ENCODE measurements at regions not wholly inside any gene's neighbourhood (a gene's known extent, or its start where the extent isn't known, plus 50 kb on each side); places are given as distances from the start of the nearest gene placed in this dataset.

DNA sequence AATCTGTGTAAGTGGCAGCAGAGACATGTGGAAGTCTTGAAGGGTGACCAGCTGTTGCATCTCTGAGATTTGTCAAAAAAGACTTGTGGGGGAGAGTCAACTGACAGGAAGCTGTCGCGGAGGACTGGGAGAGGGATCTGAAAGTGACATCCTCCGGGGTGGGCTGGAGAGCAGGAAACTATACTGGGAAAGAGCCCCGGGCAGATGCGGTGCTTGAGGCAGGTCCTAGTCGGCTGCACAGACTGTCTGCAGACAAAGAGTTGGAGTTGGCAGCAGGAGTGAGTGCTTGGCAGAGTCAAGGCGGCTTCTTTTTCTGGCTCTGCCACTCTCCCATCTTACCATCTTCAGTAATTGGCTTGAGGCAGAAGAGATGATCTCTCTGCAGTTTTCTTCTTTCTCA, 294.0 kb upstream of the C1orf87 start:
- DNase-seq, result no peak

DNA sequence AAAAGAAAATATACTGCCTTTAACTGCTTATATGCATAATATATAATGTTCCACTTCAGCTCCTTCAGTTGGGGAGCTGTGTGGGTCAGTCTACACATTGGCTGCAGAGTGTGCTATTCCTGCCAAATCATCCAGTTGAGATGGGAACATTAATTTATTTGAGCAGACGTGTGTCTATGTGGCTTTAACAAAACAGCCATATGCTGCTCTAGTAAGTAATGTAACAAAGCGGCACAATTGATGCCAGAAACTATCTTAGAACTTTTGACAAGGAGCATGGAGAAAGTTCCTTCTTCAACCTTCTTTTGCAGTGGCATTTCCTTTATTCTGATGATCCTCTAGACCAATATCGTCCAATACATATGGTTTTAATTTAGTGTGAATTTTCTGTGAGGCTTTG, 285.9 kb upstream of the C1orf87 start:
- DNase-seq, result no peak

DNA sequence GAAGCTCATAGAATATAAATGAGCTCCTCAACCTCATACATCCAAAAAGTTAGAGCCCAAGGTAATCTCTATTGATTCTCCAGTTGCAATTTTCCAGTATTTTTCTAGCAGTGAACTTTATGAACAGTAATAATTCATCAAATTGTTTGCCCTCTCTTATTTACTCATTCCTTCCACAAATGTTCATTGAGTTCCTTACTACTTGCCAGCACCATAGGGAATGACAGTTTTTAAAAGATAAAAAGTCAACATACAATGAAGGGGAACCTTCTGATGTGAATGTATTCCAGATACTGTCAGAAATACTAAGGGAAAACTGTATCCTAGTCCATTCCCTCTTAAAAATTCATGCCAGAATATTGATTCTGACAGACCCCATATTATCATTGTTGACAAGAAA, 277.0 kb upstream of the C1orf87 start:
- DNase-seq, result no peak

DNA sequence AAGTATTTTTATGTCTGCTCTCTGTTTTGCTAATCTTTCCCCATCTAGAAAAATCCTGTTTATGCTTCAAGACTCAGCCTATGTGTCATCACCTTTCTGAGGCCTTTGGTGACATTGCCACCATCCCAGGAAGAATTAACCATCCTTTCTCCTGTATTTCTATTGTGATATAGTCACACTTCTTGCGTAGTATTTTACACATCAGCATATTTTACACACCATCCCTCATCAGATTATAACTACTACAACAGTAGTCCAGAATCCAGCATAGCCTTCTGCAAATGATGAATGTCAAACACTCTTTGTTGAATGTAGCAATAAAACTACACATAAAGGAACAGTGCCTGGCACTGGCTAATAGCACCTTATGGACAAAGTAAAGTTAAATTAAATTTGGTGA, 275.3 kb upstream of the C1orf87 start:
- no peak for DNase-seq

DNA sequence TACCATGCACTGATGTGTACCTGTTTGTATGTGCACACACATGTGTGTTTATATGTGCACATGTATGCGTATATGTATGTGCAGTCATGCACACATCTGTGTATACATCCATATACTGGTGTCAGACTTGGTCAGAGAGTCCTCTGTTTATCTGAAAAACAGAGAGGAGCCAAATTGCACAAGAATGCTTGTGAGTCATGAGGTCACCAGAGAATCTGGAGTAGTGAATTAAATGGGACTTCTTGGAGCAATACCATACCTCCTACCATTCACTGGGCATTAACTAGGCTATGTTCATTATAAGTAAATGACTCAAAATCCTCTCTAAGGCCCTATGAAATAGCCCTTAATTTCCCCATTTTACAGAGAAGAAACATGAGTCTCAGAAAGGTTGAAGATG, 272.1 kb upstream of the C1orf87 start:
- DNase-seq, result no peak

DNA sequence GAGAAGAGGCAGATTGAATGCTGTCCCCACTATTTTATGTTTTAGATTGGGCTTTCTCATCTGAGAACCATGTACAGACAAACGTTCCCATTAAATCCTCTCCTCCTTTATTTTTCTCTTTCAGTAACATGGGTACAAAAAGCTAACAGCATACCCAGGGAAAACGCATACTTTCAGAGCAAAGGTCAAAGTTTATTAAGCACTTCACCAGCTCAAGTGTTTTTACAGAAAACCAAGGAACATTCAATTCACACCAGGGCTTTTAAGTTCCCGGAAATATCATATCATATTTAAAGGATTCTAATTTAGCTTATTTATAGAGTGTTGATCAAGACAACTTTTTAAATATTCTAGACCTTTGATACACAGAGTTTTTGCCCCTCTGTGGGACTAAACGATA, 271.5 kb upstream of the C1orf87 start:
- DNase-seq, result peak in 1 of 2 donors; percentile 9

DNA sequence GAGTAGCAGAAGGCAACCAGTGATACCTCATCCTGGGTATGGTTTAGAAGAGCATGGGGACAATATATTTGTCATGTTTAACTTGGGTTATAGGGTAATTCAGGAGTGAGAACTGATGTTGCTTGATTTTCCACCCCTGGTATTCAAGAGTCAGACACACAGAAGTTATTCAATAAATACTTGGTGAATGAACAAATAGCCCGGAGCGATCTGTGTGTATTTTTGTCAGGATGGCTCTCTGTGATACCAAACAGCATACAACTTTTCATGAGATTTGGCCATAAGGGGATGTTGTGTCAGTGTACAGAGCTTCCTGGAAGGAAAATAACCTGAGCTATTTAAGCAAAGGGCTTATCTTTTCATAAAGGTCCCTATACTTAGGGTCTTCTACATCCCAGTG, 270.2 kb upstream of the C1orf87 start:
- DNase-seq, result no peak

DNA sequence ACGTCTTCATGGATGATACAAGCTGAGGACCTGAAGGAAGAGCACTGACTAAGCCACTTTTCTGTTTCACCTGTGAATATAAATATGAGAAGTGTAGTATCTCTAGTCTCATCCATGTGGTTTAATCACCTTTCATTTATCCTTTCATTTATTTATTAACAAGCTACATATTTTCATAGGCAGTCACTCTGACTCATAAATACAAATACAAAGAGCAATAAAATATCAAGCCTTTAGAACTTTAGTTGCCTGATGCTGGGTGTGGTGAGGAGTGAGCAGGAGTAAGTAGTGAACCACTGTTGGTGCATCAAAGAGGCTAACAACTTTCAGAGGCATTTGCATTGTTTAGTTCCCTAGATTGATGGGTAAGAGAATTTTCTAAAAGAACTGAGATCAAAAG, 269.0 kb upstream of the C1orf87 start:
- DNase-seq, result no peak

DNA sequence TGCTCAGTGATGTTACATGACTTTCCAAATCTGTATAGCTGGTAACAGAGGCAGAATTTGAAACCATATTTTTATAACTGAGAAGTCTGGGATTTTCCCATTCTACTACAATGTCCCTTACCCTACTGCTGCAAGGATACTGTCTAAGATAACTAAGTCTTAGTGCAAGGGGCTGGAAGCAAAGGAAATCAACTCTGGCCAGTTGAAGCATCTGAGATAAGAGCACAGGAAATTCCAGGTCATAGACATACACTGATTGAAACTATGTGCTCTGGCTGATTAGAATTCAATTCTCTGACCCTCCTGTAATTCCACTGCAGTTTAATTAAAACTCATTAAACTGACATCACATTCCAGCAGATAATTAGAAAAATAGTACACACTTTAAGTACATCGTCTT, 267.7 kb upstream of the C1orf87 start:
- DNase-seq, result no peak

DNA sequence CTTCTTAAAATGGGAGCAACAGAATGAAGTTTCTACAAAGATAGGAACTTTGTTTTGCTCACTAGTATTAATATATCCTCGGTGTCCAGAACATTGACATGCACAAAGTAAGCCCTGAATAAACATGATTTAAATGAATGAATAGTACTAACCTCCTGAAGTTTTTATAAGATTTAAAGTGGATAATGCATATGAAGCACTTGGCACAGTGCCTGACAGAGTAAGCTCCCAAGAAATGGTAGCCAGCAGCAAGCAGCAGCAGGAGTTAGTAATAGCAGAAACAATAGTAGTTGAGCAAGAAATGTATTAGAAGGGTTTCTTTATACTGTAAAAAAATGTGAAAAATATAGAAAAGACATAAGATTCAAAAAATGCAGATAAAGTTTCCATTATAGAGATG, 258.1 kb upstream of the C1orf87 start:
- DNase-seq, result no peak

DNA sequence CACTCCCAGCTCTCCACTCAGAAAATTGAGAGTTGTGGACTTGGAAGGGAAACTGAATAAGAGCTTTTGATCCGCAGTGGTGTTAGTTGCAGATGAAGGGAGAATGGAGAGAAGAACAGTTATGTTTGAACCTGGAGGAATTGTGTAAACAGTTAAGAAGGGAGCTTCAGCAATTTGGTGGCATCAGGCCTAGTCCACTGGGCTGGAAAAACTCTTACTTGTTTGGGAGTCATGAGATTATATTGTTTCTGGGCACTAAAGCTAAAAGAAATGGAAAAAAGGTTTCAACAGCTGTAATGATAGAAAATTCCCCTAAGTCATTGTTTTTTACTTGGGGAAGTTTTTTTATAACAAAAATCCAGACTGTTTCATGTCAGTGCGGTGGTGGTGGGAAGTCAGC, 256.1 kb upstream of the C1orf87 start:
- no peak for DNase-seq

DNA sequence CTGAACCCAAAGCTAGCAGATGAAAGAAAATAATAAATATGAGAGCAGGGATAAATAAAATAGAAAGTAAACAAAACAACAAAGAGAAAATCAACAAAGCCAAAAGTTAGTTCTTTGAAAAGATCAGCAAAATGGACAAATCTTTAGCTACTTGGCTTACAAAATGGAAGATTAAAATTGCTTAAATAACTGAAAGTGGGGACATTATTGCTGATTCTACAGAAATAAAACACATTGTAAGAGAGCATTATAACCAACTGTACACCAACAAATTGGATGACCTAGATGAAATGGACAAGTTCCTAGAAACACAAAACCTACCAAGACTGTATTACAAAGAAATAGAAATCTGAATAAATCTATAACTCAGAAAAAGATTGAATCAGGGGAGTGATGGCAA, 238.3 kb upstream of the C1orf87 start:
- no peak for DNase-seq

DNA sequence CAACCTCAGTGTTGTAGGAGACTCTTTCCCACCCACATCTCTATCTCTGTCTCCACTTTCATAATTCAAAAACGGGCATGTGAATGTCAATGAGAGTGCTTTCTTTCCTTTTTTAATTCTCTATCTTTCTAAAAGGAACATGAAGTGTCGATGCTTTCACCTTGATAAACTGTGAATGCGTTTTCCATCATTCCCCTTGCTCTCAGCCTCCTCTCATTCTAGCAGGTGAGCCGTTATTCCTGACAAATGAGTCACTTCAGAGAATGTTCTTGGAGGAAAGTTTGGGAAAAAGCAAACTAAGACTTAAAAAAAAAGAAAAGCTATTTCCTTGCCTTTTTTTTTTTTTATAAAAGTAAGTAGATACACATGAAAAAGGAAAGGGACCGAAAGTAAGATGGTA, 226.0 kb upstream of the C1orf87 start:
- no peak for DNase-seq

DNA sequence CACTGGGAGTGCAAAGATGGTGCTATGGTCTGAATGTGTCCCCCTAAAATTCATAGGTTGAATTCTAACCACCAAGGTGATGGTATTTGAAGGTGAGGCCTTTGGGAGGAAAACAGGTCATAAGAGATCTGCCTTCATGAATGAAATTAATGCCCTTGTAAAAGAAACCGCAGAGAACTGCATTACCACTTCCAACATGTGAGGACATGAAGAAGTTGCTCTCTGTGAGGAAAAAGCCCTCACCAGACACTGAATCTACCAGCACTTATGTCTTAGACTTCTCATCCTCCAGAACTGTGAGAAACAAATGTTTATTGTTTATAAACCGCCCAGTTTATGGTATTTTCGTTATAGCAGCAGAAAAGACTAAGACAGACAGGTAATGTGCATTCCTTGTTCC, 224.7 kb upstream of the C1orf87 start:
- DNase-seq, result no peak

DNA sequence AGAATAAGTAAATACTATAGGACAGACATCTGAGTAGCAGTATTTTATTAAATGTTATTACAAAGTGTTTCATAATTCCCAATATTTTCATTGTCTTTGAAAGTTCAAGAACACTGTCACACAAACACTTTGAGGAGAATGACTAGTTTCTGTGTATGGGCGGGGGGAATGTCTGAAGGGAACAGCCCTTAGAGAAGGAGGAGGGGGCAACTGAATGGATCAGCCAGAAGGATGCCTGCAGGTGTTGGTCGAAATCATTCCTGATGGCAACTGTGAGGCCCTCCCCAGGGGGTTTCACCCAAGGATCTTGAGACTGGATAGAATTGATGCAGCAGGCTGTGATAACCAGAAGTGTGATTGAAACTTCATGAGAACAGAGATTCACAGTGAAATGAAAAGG, 223.2 kb upstream of the C1orf87 start:
- DNase-seq, result no peak

DNA sequence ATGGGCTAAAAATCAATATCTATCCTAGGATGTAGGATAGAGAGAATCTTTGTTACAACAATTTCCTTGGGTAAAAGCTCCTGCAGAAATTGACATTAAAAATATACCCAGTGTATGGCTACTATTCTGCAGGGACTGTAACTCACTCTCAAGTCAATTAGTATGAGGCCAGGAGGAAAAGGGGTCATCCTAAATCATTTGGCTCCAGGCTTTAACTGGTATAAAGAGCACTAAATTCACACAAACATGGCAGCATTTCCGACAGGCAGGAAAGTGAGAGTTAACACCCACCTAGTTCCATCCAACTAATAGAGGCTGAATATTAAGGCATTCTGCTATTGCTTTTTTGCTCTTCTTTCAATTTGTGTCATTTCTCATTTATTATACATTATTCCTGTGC, 218.6 kb upstream of the C1orf87 start:
- no peak for DNase-seq

DNA sequence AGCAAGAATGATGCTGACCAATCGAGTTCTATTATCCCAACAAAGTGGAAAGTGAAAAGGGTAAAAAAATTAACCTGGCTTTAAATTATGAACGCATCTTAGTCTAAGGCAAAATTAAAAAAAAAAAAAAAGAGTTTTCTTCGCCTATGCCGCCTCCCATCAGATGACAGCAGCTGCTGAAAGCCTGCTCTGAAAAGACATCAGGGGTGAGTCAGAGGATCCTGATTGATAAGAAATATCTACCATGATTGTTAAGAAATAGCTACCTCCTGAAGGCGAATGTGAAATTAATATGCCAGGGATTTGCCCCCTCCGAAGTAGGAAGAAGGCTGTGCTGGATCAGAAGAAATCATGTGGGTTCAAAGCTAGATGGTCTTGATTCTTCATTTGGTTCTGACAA, 216.8 kb upstream of the C1orf87 start:
- no peak for DNase-seq

DNA sequence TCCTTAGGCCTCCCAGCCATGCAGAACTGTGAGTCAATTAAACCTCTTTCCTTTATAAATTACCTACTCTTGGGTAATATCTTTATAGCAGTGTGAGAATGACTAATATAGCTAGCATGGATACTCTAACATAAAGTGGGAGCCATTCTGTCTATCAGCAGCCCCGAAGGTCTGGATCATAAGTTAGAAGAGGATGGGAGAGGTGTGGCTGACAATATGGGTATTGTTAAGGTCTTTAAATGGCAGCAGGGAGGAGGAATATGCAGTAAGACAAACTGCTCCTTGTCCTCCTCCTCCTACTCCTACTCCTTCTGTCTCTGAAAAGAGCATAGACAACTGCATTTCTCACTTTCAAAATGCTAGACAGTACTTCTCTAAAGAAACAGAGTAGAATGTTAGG, 214.0 kb upstream of the C1orf87 start:
- DNase-seq, result no peak

DNA sequence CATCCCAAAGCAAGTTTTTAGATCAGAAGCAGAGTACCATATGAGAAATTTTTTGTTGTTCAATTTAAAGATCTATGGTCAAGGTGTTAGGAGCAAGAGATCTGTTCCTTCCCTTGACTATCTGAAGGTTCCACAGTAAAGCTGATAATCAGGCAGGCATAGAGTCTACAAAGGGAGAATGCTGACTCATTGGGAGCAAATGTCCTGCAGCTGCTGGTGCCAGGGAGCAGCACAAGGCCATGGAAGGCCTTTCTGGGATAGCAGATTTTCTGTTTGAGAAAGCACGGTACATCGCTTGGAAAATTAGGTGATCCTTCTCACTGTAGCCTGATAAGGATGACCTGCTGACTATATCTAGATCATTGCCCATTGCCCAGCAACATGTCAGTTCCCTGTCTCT, 210.1 kb upstream of the C1orf87 start:
- DNase-seq, result no peak

DNA sequence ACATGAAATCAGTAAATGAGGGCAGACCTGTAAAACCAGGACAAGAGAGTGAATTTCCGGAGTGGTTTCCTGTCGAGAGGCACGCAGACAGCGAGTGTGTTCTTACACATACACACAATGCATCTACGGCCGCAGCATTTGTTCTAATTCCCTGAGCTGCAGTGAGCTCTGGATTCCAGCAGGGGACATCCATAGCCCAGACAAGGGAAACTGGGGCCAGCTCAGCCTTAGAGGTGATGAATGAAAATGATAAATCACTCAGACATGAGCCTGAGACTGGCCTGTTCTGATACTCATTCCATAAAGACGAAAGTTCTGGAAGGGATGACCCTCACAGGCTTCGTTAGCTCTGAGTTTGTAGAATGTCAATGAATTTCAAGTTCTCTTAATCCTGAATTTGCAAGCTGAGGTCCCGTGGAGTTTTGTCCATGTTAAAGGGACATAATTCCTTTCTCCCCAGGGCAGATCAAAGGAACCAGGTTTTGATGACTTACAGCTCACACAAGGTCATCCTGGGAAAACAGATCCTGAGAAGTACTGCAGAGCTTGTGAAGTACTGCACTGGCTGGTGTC, 207.9 kb upstream of the C1orf87 start:
- peak in 1 of 2 donors; percentile 38 for DNase-seq

DNA sequence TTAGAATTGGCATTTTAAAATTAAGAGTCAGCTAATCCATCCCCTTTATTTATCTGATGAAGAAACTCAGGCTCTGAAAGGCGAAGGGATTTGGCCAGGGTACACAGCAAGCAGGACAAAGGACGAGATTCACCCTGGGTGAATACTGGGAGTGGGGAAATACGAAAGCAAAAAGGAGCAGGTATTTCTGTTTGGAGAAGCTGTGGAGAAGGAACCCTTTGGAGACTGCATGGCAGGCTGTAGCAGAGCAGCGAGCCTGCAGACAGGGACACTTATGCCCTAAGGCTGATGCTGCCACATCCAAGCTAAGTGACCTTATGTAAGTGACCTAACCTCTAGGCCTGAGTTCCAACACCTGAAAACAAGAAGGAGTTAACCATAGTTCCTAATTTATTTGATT, 207.2 kb upstream of the C1orf87 start:
- no peak for DNase-seq

DNA sequence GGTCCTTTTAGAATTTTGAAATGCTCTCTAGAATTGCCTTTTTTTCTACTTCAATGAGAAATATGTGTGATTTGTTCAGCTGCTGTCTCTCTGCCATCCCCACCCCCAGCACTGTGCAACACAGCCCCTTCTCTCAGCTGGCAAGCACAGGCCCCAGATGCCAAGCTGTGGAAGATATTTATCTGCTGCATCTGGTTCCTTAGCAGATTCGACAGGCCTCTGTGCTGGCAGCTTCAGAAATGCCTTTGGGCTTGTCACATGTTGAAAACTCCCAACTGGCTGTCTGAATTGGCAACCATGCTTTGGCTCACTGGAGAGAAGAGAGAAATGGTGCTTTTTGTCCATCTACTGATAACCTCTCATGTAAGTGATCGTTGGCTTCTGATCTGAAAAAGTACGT, 206.7 kb upstream of the C1orf87 start:
- peak in 1 of 2 donors; percentile 11 for DNase-seq

DNA sequence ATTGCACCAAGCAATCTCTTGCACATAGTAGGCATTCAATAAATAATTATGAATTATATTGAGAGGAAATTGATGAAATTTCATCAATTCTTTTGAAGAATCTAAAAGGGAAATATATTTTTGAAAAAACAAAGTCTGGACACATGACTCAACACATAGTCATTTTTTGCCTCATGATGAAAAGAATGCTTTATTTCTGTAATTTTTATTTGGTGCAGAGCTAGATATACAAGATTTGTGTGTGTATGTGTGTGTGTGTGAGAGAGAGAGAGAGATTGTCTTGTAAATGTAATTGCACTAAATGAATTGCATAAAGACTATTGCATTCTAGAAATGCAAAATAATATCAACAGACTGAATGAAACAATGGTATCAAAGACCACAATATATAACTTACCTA, 206.2 kb upstream of the C1orf87 start:
- DNase-seq, result no peak

DNA sequence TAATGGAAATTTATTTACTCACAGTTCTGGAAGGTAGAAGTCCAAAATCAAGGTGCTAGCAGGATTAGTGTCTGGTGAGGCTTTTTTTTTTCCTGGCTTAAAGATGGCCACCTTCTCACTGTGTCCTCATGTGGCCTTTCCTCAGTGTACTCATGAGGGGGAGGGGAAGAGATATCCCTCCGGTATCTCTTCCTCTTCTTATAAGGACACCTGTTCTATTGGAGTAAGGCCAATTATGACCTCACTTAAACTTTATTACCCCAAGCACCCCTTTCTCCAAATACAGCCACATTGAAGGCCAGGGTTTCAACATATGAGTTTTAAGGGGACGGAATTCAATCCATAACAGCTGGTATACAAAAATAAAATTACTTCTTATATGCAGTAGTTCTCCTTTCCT, 203.7 kb upstream of the C1orf87 start:
- no peak for DNase-seq

Measured in right lung (tissue), 2 donors.